ENCODE measurements at regions not wholly inside any gene's neighbourhood (a gene's known extent, or its start where the extent isn't known, plus 50 kb on each side); places are given as distances from the start of the nearest gene placed in this dataset.

DNA sequence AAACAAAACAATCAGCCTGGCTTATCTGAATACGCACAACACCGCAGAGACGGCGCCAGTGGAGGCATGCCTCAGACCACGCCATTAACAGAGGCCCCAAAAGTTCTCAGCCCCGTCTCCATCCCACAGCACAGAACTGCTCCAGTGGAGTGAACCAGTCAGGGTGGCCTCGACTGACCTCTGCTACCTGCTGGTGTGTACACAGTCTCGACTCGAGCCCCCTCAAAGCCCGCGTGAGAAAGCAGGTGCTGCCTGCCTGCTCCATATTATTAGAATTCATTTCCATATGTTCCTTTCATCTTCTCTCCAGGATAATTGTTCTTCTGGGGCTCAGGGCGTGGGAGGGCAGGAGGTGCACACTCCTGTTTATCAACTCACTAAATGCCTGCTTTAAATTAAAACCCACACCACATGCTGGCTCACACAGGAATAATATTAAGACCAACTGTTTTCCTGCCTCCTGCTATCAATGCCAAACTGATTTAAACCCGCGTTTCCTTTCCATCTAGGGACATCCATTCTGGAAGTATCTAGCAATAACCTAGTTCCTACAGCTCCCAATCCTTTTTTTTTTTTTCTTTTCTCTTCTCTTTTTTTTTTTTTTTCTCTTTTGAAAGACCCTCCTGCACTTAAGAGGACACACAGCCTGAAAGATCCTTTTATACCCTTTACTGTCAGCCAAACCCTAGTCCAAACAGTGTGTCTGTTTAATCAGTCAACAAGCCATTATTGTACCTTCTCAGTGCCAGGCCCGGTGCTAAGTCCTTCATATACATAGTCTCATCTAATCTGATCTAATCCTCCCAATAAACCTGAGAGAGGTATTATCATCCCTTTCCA, 101.2 kb downstream of the TLE3 start:
- DNase-seq = no peak

DNA sequence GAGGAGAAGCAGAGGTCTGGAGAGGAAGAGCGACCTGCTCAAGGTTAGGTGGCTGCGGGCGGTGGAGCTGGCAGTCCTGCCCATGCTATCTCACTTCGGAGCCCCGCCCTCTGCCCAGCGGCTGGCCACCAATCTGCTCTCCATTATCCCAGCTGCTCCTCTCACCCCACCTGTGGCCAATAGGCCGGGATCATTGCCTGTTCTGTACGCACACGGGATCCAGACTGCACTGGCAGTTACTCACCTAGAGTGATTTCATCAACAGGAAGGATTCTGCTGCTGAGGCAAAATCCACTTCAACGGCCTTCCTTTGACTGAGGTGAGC, 100.6 kb downstream of the TLE3 start:
- no peak for DNase-seq

Measured in T-helper 1 cell (primary cell).